ENCODE measurements at regions not wholly inside any gene's neighbourhood (a gene's known extent, or its start where the extent isn't known, plus 50 kb on each side); places are given as distances from the start of the nearest gene placed in this dataset.

DNA sequence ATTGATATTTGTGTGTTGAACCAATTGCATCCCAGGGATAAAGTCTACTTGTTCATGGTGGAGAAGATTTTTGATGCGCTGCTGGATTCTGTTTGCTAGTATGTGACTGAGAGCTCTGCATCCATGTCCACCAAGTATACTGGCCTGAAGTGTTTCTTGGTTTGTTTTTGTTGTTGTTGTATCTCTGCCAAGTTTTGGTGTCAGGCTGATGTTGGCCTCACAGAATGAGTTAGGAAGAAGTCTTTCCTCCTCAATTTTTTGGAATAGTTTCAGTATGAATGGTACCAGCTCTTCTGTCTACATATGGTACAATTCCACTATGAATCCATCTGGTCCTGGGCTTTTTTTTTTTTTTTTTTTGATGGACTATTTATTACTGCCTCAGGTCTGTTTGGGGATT is 50.9 kb upstream of the OSTN start:
- H3K9me3 Mint-ChIP-seq: peaks cover 0 to 27% (median 6%) of the 10 kb centered on the region in 11 donors
- no peaks in the 10 kb centered on the region for H3K4me1 Mint-ChIP-seq
- intact Hi-C loops (cut with micrococcal nuclease): no loop called here
- H3K36me3 ChIP-seq (ENCODE audit: control insufficient read depth in 2 of 3, insufficient read depth in 3 of 3, low read length in 3 of 3): no peaks in the 10 kb centered on the region
- H3K4me3 Mint-ChIP-seq: no peak overlapping the region
- ChIA-PET CTCF (no interaction called here), POLR2A (no interaction called here)
- no peaks in the 10 kb centered on the region for H3K36me3 Mint-ChIP-seq
- DNase-seq: no peak
- H3K27ac ChIP-seq (ENCODE audit: low read depth, low read length): no peak overlapping the region
- no peaks in the 10 kb centered on the region for H3K27me3 ChIP-seq (ENCODE audit: control insufficient read depth in 2 of 2, insufficient read depth in 2 of 2, low read length in 2 of 2)
- no peaks in the 10 kb centered on the region for H3K27me3 Mint-ChIP-seq
- no peak for ATAC-seq
- no peaks in the 10 kb centered on the region for H3K4me1 ChIP-seq (ENCODE audit: control insufficient read depth in 2 of 2, insufficient read depth in 2 of 2, low read length in 2 of 2)
- no peak overlapping the region for H3K4me3 ChIP-seq (ENCODE audit: low read length)
- no peak overlapping the region for H3K27ac Mint-ChIP-seq
- no peaks in the 10 kb centered on the region for H3K9me3 ChIP-seq (ENCODE audit: control insufficient read depth in 2 of 3, low read length in 3 of 3)

DNA sequence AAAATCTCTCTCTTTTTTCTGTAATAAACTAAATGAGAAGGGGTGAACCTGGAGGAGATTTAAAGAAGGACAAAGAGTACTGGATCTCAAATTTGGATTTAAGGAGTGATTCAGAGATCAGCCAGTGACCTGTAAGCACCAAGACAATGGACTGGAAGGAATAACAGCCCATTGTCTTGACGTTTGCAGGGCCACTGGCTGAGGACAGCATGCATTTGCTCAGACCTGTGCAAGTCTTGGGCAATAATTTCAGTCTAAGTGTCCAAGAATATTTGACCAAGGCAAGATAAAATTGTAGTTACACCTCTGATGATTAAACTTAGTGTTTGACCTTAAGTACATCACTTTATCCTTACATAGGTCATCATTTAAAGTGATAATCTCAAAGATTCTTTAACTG is 55.8 kb upstream of the OSTN start:
- Histone ChIP-seq H3K4me3 (ENCODE audit: low read length) (no peak overlapping the region), H3K9me3 (ENCODE audit: control insufficient read depth in 2 of 3, low read length in 3 of 3) (no peaks in the 10 kb centered on the region), H3K27me3 (ENCODE audit: control insufficient read depth in 2 of 2, insufficient read depth in 2 of 2, low read length in 2 of 2) (no peaks in the 10 kb centered on the region), H3K4me1 (ENCODE audit: control insufficient read depth in 2 of 2, insufficient read depth in 2 of 2, low read length in 2 of 2) (no peaks in the 10 kb centered on the region), H3K27ac (ENCODE audit: low read depth, low read length) (no peak overlapping the region), H3K36me3 (ENCODE audit: control insufficient read depth in 2 of 3, insufficient read depth in 3 of 3, low read length in 3 of 3) (no peaks in the 10 kb centered on the region)
- no peaks in the 10 kb centered on the region for H3K4me1 Mint-ChIP-seq
- H3K36me3 Mint-ChIP-seq: no peaks in the 10 kb centered on the region
- no peak overlapping the region for H3K27ac Mint-ChIP-seq
- ChIA-PET CTCF (no interaction called here), POLR2A (no interaction called here)
- DNase-seq (no peak), ATAC-seq (no peak)
- intact Hi-C loops (cut with micrococcal nuclease): no loop called here
- H3K27me3 Mint-ChIP-seq: no peaks in the 10 kb centered on the region
- H3K9me3 Mint-ChIP-seq: peaks cover 0 to 13% (median 4%) of the 10 kb centered on the region in 11 donors
- no peak overlapping the region for H3K4me3 Mint-ChIP-seq

- Mint-ChIP-seq H3K4me3 (no peak overlapping the region), H3K36me3 (no peaks in the 10 kb centered on the region), H3K9me3 (peaks cover 0 to 16% (median 4%) of the 10 kb centered on the region in 11 donors), H3K27me3 (no peaks in the 10 kb centered on the region), H3K4me1 (no peaks in the 10 kb centered on the region), H3K27ac (no peak overlapping the region)
- intact Hi-C loops (cut with micrococcal nuclease): no loop called here
- Histone ChIP-seq H3K4me3 (ENCODE audit: low read length) (no peak overlapping the region), H3K27ac (ENCODE audit: low read depth, low read length) (no peak overlapping the region), H3K27me3 (ENCODE audit: control insufficient read depth in 2 of 2, insufficient read depth in 2 of 2, low read length in 2 of 2) (no peaks in the 10 kb centered on the region), H3K4me1 (ENCODE audit: control insufficient read depth in 2 of 2, insufficient read depth in 2 of 2, low read length in 2 of 2) (no peaks in the 10 kb centered on the region), H3K36me3 (ENCODE audit: control insufficient read depth in 2 of 3, insufficient read depth in 3 of 3, low read length in 3 of 3) (no peaks in the 10 kb centered on the region), H3K9me3 (ENCODE audit: control insufficient read depth in 2 of 3, low read length in 3 of 3) (no peaks in the 10 kb centered on the region)
- ATAC-seq (no peak), DNase-seq (no peak)
- ChIA-PET CTCF (no interaction called here), POLR2A (no interaction called here)
Observed at GRCh38 chr3:191141728-191142127, 57.3 kb upstream of the OSTN start.

DNA sequence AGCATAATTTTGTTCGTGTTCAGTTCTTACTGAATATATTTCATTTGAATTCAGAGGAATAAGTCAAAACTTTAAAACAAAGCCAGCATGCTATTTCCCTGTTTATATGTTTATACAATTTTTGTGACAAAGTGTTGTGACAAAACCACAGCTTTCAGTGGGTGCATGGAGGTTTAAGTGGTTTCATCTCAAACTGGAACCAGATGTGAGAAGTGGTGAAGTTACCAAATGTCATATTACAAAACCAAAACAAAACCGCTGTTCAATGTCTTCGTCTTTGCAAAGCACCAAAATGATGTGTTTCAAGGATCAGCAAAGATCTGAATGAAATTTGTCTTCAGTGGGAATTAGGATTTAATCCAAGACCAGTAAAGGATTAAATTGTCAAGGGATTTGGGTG is 59.3 kb upstream of the OSTN start:
- ChIA-PET POLR2A (no interaction called here), CTCF (no interaction called here)
- Mint-ChIP-seq H3K27ac (no peak overlapping the region), H3K27me3 (no peaks in the 10 kb centered on the region), H3K36me3 (no peaks in the 10 kb centered on the region), H3K4me3 (no peak overlapping the region), H3K4me1 (no peaks in the 10 kb centered on the region), H3K9me3 (peaks cover 0 to 19% (median 3%) of the 10 kb centered on the region in 11 donors)
- Histone ChIP-seq H3K27ac (ENCODE audit: low read depth, low read length) (no peak overlapping the region), H3K4me1 (ENCODE audit: control insufficient read depth in 2 of 2, insufficient read depth in 2 of 2, low read length in 2 of 2) (no peaks in the 10 kb centered on the region), H3K4me3 (ENCODE audit: low read length) (no peak overlapping the region), H3K27me3 (ENCODE audit: control insufficient read depth in 2 of 2, insufficient read depth in 2 of 2, low read length in 2 of 2) (no peaks in the 10 kb centered on the region), H3K36me3 (ENCODE audit: control insufficient read depth in 2 of 3, insufficient read depth in 3 of 3, low read length in 3 of 3) (no peaks in the 10 kb centered on the region), H3K9me3 (ENCODE audit: control insufficient read depth in 2 of 3, low read length in 3 of 3) (no peaks in the 10 kb centered on the region)
- intact Hi-C loops (cut with micrococcal nuclease): no loop called here
- DNase-seq (no peak), ATAC-seq (no peak)

- no peaks in the 10 kb centered on the region for H3K9me3 ChIP-seq (ENCODE audit: control insufficient read depth in 2 of 3, low read length in 3 of 3)
- no peaks in the 10 kb centered on the region for H3K36me3 ChIP-seq (ENCODE audit: control insufficient read depth in 2 of 3, insufficient read depth in 3 of 3, low read length in 3 of 3)
- H3K9me3 Mint-ChIP-seq: peaks cover 0 to 19% (median 4%) of the 10 kb centered on the region in 11 donors
- no peak overlapping the region for H3K27ac Mint-ChIP-seq
- ChIA-PET POLR2A (no interaction called here), CTCF (no interaction called here)
- ATAC-seq: no peak
- no peaks in the 10 kb centered on the region for H3K27me3 Mint-ChIP-seq
- no peak overlapping the region for H3K4me3 ChIP-seq (ENCODE audit: low read length)
- H3K27ac ChIP-seq (ENCODE audit: low read depth, low read length): no peak overlapping the region
- intact Hi-C loops (cut with micrococcal nuclease): no loop called here
- H3K36me3 Mint-ChIP-seq: no peaks in the 10 kb centered on the region
- no peak for DNase-seq
- H3K27me3 ChIP-seq (ENCODE audit: control insufficient read depth in 2 of 2, insufficient read depth in 2 of 2, low read length in 2 of 2): no peaks in the 10 kb centered on the region
- H3K4me1 ChIP-seq (ENCODE audit: control insufficient read depth in 2 of 2, insufficient read depth in 2 of 2, low read length in 2 of 2): no peaks in the 10 kb centered on the region
- no peak overlapping the region for H3K4me3 Mint-ChIP-seq
- no peaks in the 10 kb centered on the region for H3K4me1 Mint-ChIP-seq
Observed at GRCh38 chr3:191138937-191139336, 60.1 kb upstream of the OSTN start.

GRCh38 chr3:191137708-191138107 is 61.3 kb upstream of the OSTN start:
- H3K36me3 Mint-ChIP-seq: no peaks in the 10 kb centered on the region
- DNase-seq: no peak
- H3K4me1 ChIP-seq (ENCODE audit: control insufficient read depth in 2 of 2, insufficient read depth in 2 of 2, low read length in 2 of 2): no peaks in the 10 kb centered on the region
- H3K27me3 Mint-ChIP-seq: no peaks in the 10 kb centered on the region
- ATAC-seq: no peak
- ChIA-PET CTCF (no interaction called here), POLR2A (no interaction called here)
- intact Hi-C loops (cut with micrococcal nuclease): no loop called here
- no peak overlapping the region for H3K27ac ChIP-seq (ENCODE audit: low read depth, low read length)
- no peak overlapping the region for H3K4me3 ChIP-seq (ENCODE audit: low read length)
- no peaks in the 10 kb centered on the region for H3K27me3 ChIP-seq (ENCODE audit: control insufficient read depth in 2 of 2, insufficient read depth in 2 of 2, low read length in 2 of 2)
- no peaks in the 10 kb centered on the region for H3K36me3 ChIP-seq (ENCODE audit: control insufficient read depth in 2 of 3, insufficient read depth in 3 of 3, low read length in 3 of 3)
- H3K4me1 Mint-ChIP-seq: no peaks in the 10 kb centered on the region
- no peak overlapping the region for H3K4me3 Mint-ChIP-seq
- H3K27ac Mint-ChIP-seq: no peak overlapping the region
- peaks cover 0 to 19% (median 4%) of the 10 kb centered on the region in 11 donors for H3K9me3 Mint-ChIP-seq
- H3K9me3 ChIP-seq (ENCODE audit: control insufficient read depth in 2 of 3, low read length in 3 of 3): no peaks in the 10 kb centered on the region

DNA sequence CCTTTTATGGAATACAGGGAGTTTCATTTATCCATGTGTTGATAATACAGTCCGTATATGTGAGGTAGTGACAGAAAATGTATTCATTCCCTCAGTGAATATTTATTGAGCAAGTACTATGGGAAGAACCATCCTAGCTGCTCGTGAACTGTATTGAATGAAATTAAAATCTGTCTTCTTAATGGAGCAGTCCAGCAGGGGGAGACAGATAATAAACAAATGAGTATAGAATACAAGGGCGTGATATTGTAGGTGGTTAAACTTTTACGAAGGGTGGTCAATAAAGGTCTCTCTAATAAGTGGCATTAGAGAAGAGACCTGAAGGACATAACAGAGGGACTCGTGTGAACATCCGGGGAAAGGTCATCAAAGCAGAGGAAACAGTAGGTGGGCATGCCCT is 62.7 kb upstream of the OSTN start:
- Mint-ChIP-seq H3K9me3 (peaks cover 0 to 19% (median 4%) of the 10 kb centered on the region in 11 donors), H3K36me3 (no peaks in the 10 kb centered on the region), H3K27ac (no peak overlapping the region), H3K27me3 (no peaks in the 10 kb centered on the region), H3K4me1 (no peaks in the 10 kb centered on the region), H3K4me3 (no peak overlapping the region)
- Histone ChIP-seq H3K27me3 (ENCODE audit: control insufficient read depth in 2 of 2, insufficient read depth in 2 of 2, low read length in 2 of 2) (no peaks in the 10 kb centered on the region), H3K27ac (ENCODE audit: low read depth, low read length) (no peak overlapping the region), H3K4me3 (ENCODE audit: low read length) (no peak overlapping the region), H3K9me3 (ENCODE audit: control insufficient read depth in 2 of 3, low read length in 3 of 3) (no peaks in the 10 kb centered on the region), H3K36me3 (ENCODE audit: control insufficient read depth in 2 of 3, insufficient read depth in 3 of 3, low read length in 3 of 3) (no peaks in the 10 kb centered on the region), H3K4me1 (ENCODE audit: control insufficient read depth in 2 of 2, insufficient read depth in 2 of 2, low read length in 2 of 2) (no peaks in the 10 kb centered on the region)
- ChIA-PET POLR2A (no interaction called here), CTCF (no interaction called here)
- ATAC-seq (no peak), DNase-seq (no peak)
- intact Hi-C loops (cut with micrococcal nuclease): no loop called here

Measured in naive thymus-derived CD4-positive, alpha-beta T cell (primary cell).